Astrocyte of the cerebellum (primary cell): ENCODE measurements at regions not wholly inside any gene's neighbourhood (a gene's known extent, or its start where the extent isn't known, plus 50 kb on each side); places are given as distances from the start of the nearest gene placed in this dataset.

Source experiments
- DNase-seq: peaks from one replicate; pipeline ENCODE4 v3.0.0-alpha.2; 2011; ENCODE audit warnings: low read depth
- H3K4me3 ChIP-seq: 2 replicates; pipeline ENCODE4 v1.5.1; 2011; ENCODE audit warnings: mild to moderate bottlenecking, low read depth, low read length, moderate library complexity
- in situ Hi-C: cut with HindIII; loops from 2 replicates; pipeline ENCODE4 v1.10.0; 2017; ENCODE audit warnings: low sequenced_read_pairs
- TF ChIP-seq, protein P1 (sequence below): IDR thresholded peaks from 2 replicates; pipeline ENCODE4 v1.5.1; 2012; ENCODE audit warnings: low read length, low read depth, moderate library complexity, mild to moderate bottlenecking; ENCODE audit errors: missing control alignments

DNA sequence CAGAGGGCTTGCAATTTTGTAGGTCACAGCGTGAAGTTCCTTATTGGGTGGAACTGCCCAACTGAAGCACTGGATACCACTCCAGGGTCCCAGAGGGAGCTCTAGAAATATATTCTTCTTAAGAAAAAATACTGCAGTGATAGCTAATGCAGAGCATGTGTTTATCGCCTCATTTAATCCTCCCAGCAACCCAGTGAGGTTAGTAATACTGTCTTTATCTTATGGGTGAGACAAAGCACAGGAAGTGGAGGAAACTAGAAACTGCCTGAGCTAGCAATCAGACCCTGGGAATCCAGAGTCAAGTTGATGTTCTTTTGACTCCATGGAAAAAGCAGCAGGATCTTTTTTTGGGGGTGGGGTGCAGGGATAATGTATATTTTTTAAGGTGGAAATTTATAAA, 153.3 kb downstream of the PJA2 start:
- DNase-seq, result no peak
- TF ChIP-seq, protein P1, sequence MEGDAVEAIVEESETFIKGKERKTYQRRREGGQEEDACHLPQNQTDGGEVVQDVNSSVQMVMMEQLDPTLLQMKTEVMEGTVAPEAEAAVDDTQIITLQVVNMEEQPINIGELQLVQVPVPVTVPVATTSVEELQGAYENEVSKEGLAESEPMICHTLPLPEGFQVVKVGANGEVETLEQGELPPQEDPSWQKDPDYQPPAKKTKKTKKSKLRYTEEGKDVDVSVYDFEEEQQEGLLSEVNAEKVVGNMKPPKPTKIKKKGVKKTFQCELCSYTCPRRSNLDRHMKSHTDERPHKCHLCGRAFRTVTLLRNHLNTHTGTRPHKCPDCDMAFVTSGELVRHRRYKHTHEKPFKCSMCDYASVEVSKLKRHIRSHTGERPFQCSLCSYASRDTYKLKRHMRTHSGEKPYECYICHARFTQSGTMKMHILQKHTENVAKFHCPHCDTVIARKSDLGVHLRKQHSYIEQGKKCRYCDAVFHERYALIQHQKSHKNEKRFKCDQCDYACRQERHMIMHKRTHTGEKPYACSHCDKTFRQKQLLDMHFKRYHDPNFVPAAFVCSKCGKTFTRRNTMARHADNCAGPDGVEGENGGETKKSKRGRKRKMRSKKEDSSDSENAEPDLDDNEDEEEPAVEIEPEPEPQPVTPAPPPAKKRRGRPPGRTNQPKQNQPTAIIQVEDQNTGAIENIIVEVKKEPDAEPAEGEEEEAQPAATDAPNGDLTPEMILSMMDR, result no peak
- in situ Hi-C loops, result no loop called here
- H3K4me3 ChIP-seq, result no peak overlapping the region

DNA sequence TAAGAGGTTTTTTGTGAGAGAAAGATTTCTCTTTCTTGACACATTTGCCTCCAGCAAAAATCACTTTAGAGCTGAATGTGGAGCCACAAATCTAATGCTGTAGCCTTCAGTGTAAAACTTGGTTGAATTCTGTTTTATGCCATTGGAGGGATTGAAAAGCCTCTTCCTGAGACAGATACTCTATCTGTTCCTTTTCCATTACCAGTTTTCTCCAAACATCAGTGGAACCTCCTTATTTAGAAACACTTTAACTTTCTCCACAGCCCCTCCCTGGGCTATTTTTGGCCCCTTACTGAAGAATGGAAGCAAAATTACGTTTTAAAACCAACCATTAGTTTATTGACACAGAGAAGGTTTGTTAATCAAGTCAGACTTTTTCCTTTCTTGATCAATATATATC, 155.3 kb downstream of the PJA2 start:
- TF ChIP-seq, protein P1, result no peak
- DNase-seq, result no peak
- in situ Hi-C loops, result no loop called here
- H3K4me3 ChIP-seq, result no peak overlapping the region

- TF ChIP-seq, protein P1, result no peak
- DNase-seq, result no peak
- H3K4me3 ChIP-seq, result no peak overlapping the region
- in situ Hi-C loops, result no loop called here
Observed at GRCh38 chr5:109253262-109253661, 156.5 kb downstream of the PJA2 start.

DNA sequence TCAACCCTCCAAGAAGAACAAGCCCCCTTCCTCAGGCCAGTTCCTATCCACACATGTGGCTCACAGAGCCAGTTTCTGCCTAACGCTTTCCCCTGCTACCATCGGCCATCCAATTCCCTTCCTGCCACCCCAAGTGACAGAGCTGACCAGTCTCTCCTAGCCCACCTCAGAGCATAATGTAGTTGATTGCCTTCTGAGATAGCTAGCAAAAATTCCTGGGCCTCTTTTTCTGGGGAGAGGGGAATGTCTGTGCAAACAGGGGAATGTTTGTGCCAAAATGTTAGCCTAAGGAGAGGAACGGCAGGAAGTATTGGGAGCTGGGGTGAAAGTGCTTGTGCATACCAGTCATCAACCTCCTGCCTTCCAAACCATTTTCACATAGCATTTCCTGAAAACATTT, 157.0 kb downstream of the PJA2 start:
- DNase-seq, result no peak
- H3K4me3 ChIP-seq, result no peak overlapping the region
- in situ Hi-C loops, result no loop called here
- TF ChIP-seq, protein P1, result no peak

- TF ChIP-seq, protein P1, result no peak
- H3K4me3 ChIP-seq, result no peak overlapping the region
- in situ Hi-C loops, result no loop called here
- DNase-seq, result no peak
Observed at GRCh38 chr5:109250533-109251329, 159.0 kb downstream of the PJA2 start.

DNA sequence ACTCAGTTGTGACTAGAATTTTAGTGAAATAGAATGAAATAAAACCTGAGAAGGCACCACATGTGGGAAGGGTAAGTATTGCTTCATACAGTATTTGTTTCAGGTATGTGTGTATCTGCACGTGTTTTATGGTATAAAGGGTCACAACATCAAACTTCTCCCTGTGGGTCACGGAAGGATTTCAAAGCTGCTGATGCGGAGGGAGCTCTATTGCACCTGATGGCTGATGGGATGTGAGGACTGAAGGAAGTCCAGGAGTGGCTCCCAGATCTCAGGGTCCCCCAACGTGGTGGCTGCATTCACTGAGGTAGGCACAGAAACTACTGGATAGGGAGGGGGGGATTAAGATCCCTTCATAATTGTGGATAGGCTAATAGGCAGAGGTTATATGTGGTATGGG, 159.7 kb downstream of the PJA2 start:
- TF ChIP-seq, protein P1, result no peak
- no peak overlapping the region for H3K4me3 ChIP-seq

More for the DNA sequence above, 159.7 kb downstream of the PJA2 start:
- in situ Hi-C loops, result no loop called here
- DNase-seq, result no peak
